KOPT-K1 (cell line): ENCODE measurements at regions not wholly inside any gene's neighbourhood (a gene's known extent, or its start where the extent isn't known, plus 50 kb on each side); places are given as distances from the start of the nearest gene placed in this dataset.

Experiments
- H3K27ac ChIP-seq: fragments of 200-600 bp; sonication (generic); 2 replicates; pipeline ENCODE4 v1.5.1; 2016; ENCODE audit warnings: antibody characterized with exemption, mild to moderate bottlenecking, low read depth, low read length; ENCODE audit not compliant: poor library complexity, severe bottlenecking
- H3K36me3 ChIP-seq: fragments of 200-600 bp; sonication (generic); 2 replicates; pipeline ENCODE4 v1.5.1; 2017; ENCODE audit warnings: antibody characterized with exemption, mild to moderate bottlenecking, low read length, moderate library complexity; ENCODE audit not compliant: insufficient read depth
- H3K9me3 ChIP-seq: fragments of 200-600 bp; sonication (generic); 2 replicates; pipeline ENCODE4 v1.5.1; 2017; ENCODE audit warnings: antibody characterized with exemption, low read length, mild to moderate bottlenecking; ENCODE audit not compliant: insufficient read depth, poor library complexity, severe bottlenecking

- Histone ChIP-seq H3K36me3 (no peaks in the 10 kb centered on the region), H3K27ac (no peak overlapping the region), H3K9me3 (no peaks in the 10 kb centered on the region)
Observed at GRCh38 chr10:78479467-78479866, 445.8 kb downstream of the RPS24 start.

GRCh38 chr10:78481842-78482241, 448.2 kb downstream of the RPS24 start:
- Histone ChIP-seq H3K36me3 (no peaks in the 10 kb centered on the region), H3K27ac (no peak overlapping the region), H3K9me3 (no peaks in the 10 kb centered on the region)

- Histone ChIP-seq H3K27ac (no peak overlapping the region), H3K36me3 (no peaks in the 10 kb centered on the region)
Observed at GRCh38 chr10:78483641-78484040, 450.0 kb downstream of the RPS24 start.

GRCh38 chr10:78489034-78489433, 455.4 kb downstream of the RPS24 start:
- Histone ChIP-seq H3K9me3 (peaks cover 4% of the 10 kb centered on the region), H3K27ac (no peak overlapping the region), H3K36me3 (no peaks in the 10 kb centered on the region)

More at GRCh38 chr10:78483641-78484040, 450.0 kb downstream of the RPS24 start:
- H3K9me3 ChIP-seq: no peaks in the 10 kb centered on the region

- H3K27ac ChIP-seq: no peak overlapping the region
- H3K36me3 ChIP-seq: no peaks in the 10 kb centered on the region
Observed at GRCh38 chr10:78491812-78492211, 458.1 kb downstream of the RPS24 start.

GRCh38 chr10:78492424-78492823, 458.8 kb downstream of the RPS24 start:
- no peaks in the 10 kb centered on the region for H3K36me3 ChIP-seq
- peaks cover 4% of the 10 kb centered on the region for H3K9me3 ChIP-seq
- H3K27ac ChIP-seq: no peak overlapping the region

More at GRCh38 chr10:78491812-78492211, 458.1 kb downstream of the RPS24 start:
- H3K9me3 ChIP-seq: peaks cover 4% of the 10 kb centered on the region

- Histone ChIP-seq H3K9me3 (peaks cover 4% of the 10 kb centered on the region), H3K27ac (no peak overlapping the region), H3K36me3 (no peaks in the 10 kb centered on the region)
Observed at GRCh38 chr10:78494179-78494578, 460.5 kb downstream of the RPS24 start.

- H3K36me3 ChIP-seq: no peaks in the 10 kb centered on the region
- no peaks in the 10 kb centered on the region for H3K9me3 ChIP-seq
- H3K27ac ChIP-seq: no peak overlapping the region
Observed at GRCh38 chr10:78502210-78502936, 468.7 kb downstream of the RPS24 start.

- Histone ChIP-seq H3K9me3 (no peaks in the 10 kb centered on the region), H3K27ac (no peak overlapping the region), H3K36me3 (no peaks in the 10 kb centered on the region)
Observed at GRCh38 chr10:78504181-78504580, 470.5 kb downstream of the RPS24 start.

- Histone ChIP-seq H3K36me3 (no peaks in the 10 kb centered on the region), H3K9me3 (no peaks in the 10 kb centered on the region), H3K27ac (no peak overlapping the region)
Observed at GRCh38 chr10:78505657-78506056, 472.0 kb downstream of the RPS24 start.

- no peak overlapping the region for H3K27ac ChIP-seq
- no peaks in the 10 kb centered on the region for H3K36me3 ChIP-seq
- H3K9me3 ChIP-seq: no peaks in the 10 kb centered on the region
Observed at GRCh38 chr10:78506614-78507013, 473.0 kb downstream of the RPS24 start.

GRCh38 chr10:78507510-78508160, 474.0 kb downstream of the RPS24 start:
- Histone ChIP-seq H3K27ac (no peak overlapping the region), H3K36me3 (no peaks in the 10 kb centered on the region), H3K9me3 (no peaks in the 10 kb centered on the region)

- Histone ChIP-seq H3K27ac (no peak overlapping the region), H3K9me3 (no peaks in the 10 kb centered on the region), H3K36me3 (no peaks in the 10 kb centered on the region)
Observed at GRCh38 chr10:78508955-78509748, 475.5 kb downstream of the RPS24 start.

- no peak overlapping the region for H3K27ac ChIP-seq
- H3K36me3 ChIP-seq: no peaks in the 10 kb centered on the region
- H3K9me3 ChIP-seq: no peaks in the 10 kb centered on the region
Observed at GRCh38 chr10:78510566-78511323, 477.1 kb downstream of the RPS24 start.
